Right lobe of liver (tissue), 6 donors: ENCODE measurements at regions not wholly inside any gene's neighbourhood (a gene's known extent, or its start where the extent isn't known, plus 50 kb on each side); places are given as distances from the start of the nearest gene placed in this dataset.
A peak's percentile ranks its signal among the peaks of the same experiment; 100 is the strongest.

Experiments
- ATAC-seq, 4 donors: fragments of 200-7000 bp; cut with Tn5 transposase; one replicate each; pipeline ENCODE4 v1.9.1; 2020; ENCODE audit warnings: mild to moderate bottlenecking in 4 of 4, moderate library complexity in 4 of 4
- DNase-seq, 3 donors: peaks; one replicate each; pipeline ENCODE4 v3.0.0-alpha.2; 2020
- H3K27ac ChIP-seq, 3 donors: fragments of 200-600 bp; one replicate each; pipeline ENCODE4 v1.8.0; 2022
- H3K27me3 ChIP-seq, 2 donors: fragments of 200-600 bp; one replicate each; pipeline ENCODE4 v1.8.0; 2022
- H3K36me3 ChIP-seq, 4 donors: fragments of 200-600 bp; sonication (generic) in 1 of 4; one replicate each; pipeline versions ENCODE4 v1.5.1 to v1.8.0; 2017 to 2022; ENCODE audit warnings: control low read depth in 1 of 4
- H3K4me1 ChIP-seq, 4 donors: fragments of 200-600 bp; sonication (generic) in 1 of 4; one replicate each; pipeline versions ENCODE4 v1.5.1 to v1.8.0; 2017 to 2022; ENCODE audit warnings: control low read depth in 1 of 4
- H3K4me3 ChIP-seq, 3 donors: fragments of 200-600 bp; one replicate each; pipeline ENCODE4 v1.8.0; 2022
- H3K9me3 ChIP-seq, 4 donors: fragments of 200-600 bp; sonication (generic) in 1 of 4; one replicate each; pipeline versions ENCODE4 v1.5.1 to v1.8.0; 2017 to 2022; ENCODE audit warnings: control low read depth in 1 of 4
- POLR2A ChIP-seq: fragments of 450-650 bp; IDR thresholded peaks from one replicate; pipeline ENCODE4 v1.6.1; 2017; ENCODE audit warnings: antibody characterized with exemption, mild to moderate bottlenecking
- WGBS: methylation state at CpG from one replicate; pipeline ENCODE4 v1.1.6; 2018; ENCODE audit warnings: low coverage, low lambda C conversion rate; ENCODE audit not compliant: insufficient coverage; ENCODE audit errors: missing lambda C conversion rate; 5-methylcytosine and 5-hydroxymethylcytosine counted together
- intact Hi-C, 2 donors: fragments of 100-400 bp; cut with DNase I; formaldehyde crosslinking; loops; one replicate each; pipeline versions ENCODE4 v1.11.2 to v1.14.1; 2022
- TF ChIP-seq, protein P1 (sequence below), 4 donors: fragments of 200-600 bp in 3 of 4; fragments of 450-650 bp in 1 of 4; IDR thresholded peaks; one replicate each; pipeline versions ENCODE4 v1.5.1 to v1.8.0; 2016 to 2022; ENCODE audit warnings: antibody characterized with exemption in 4 of 4, mild to moderate bottlenecking in 2 of 4
- donor health status: DM: no; HTN: yes; CAD: no.
- donor health status: DM: no; HTN: no; CAD: no.
- donor health status: DM: no; HTN: no; CAD: no.
- donor health status: DM: no; HTN: yes; CAD: no.
- donor health status: DM: no; HTN: yes; CAD: no.

GRCh38 chr16:9545522-9546437 is 454.3 kb downstream of the HAPSTR1 start:
- TF ChIP-seq, protein P1, sequence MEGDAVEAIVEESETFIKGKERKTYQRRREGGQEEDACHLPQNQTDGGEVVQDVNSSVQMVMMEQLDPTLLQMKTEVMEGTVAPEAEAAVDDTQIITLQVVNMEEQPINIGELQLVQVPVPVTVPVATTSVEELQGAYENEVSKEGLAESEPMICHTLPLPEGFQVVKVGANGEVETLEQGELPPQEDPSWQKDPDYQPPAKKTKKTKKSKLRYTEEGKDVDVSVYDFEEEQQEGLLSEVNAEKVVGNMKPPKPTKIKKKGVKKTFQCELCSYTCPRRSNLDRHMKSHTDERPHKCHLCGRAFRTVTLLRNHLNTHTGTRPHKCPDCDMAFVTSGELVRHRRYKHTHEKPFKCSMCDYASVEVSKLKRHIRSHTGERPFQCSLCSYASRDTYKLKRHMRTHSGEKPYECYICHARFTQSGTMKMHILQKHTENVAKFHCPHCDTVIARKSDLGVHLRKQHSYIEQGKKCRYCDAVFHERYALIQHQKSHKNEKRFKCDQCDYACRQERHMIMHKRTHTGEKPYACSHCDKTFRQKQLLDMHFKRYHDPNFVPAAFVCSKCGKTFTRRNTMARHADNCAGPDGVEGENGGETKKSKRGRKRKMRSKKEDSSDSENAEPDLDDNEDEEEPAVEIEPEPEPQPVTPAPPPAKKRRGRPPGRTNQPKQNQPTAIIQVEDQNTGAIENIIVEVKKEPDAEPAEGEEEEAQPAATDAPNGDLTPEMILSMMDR (IDR thresholded peaks at IDR 0.05) = no peak
- peak; percentile 16 for TF ChIP-seq POLR2A
- 23% methylated on average over 7 of the region's 7 CpGs for WGBS
- peak; percentile 55 to 69 (median 61) for ATAC-seq

GRCh38 chr16:9546438-9546786 is 455.0 kb downstream of the HAPSTR1 start:
- TF ChIP-seq, protein P1 (IDR thresholded peaks at IDR 0.05) = no peak
- no peak for TF ChIP-seq POLR2A
- Histone ChIP-seq H3K4me3 (no peak overlapping the region), H3K27me3 (no peaks in the 10 kb centered on the region), H3K36me3 (no peaks in the 10 kb centered on the region), H3K9me3 (no peaks in the 10 kb centered on the region), H3K4me1 (peaks cover 0 to 43% (median 14%) of the 10 kb centered on the region in 4 donors), H3K27ac (peak overlapping the region; percentile 33 to 77 (median 67))
- DNase-seq = no peak
- intact Hi-C loops = no loop called here
- no peak for ATAC-seq
- 67% methylated on average over 2 of the region's 2 CpGs for WGBS

More at GRCh38 chr16:9545522-9546437, 454.3 kb downstream of the HAPSTR1 start:
- Histone ChIP-seq H3K27ac (peak overlapping the region; percentile 67 to 77 (median 77)), H3K4me1 (peaks cover 0 to 49% (median 16%) of the 10 kb centered on the region in 4 donors), H3K36me3 (no peaks in the 10 kb centered on the region), H3K4me3 (peak overlapping the region in 1 of 3 donors; percentile 23), H3K27me3 (no peaks in the 10 kb centered on the region), H3K9me3 (no peaks in the 10 kb centered on the region)
- DNase-seq = peak in 2 of 3 donors; percentile 44 to 50
- intact Hi-C loops = no loop called here

DNA sequence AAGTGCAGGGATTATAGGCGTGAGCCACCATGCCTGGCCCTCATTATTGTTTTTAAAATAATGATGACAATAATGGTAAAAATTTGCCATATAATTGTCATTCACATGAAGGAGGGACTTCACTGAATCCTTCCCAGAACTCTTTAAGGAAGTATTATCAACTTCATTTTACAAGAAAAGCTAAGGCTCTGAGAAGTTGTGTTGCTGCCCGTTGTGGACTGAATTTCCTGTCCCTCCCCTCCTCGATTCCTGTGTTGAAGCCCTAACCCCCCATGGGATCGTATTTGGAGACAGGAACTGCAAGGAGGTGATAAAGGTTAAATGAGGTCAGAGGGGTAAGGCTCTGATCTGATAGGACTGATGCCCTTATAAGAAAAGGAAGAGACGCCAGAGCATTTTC is 458.0 kb downstream of the HAPSTR1 start:
- H3K9me3 ChIP-seq = no peaks in the 10 kb centered on the region
- no peak overlapping the region for H3K4me3 ChIP-seq
- no peaks in the 10 kb centered on the region for H3K27me3 ChIP-seq
- intact Hi-C loops = no loop called here
- 34% methylated on average over 5 of the region's 5 CpGs for WGBS
- DNase-seq (no peak), ATAC-seq (no peak)
- H3K36me3 ChIP-seq = no peaks in the 10 kb centered on the region
- TF ChIP-seq, protein P1 (IDR thresholded peaks at IDR 0.05) = no peak
- no peak for TF ChIP-seq POLR2A
- no peak overlapping the region for H3K27ac ChIP-seq
- H3K4me1 ChIP-seq = peaks cover 0 to 26% (median 10%) of the 10 kb centered on the region in 4 donors

DNA sequence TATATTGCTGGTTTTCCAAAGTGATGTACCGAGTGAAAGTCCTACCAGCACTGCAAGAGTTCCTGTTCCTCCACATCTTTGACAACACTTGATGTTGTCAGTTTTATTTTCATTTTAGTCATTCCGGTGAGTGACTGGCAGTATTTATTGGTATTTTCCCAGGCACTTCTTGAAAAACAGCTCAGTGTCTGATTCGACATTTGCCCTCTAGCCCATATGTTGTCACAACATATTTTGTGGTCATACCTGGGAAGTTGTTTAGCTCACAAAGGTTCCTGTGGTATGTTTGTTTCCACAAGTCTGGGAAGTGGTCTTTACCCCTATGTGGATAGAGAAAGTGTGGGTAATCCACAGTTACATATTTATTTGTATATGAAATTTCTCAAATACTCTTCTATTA is 463.6 kb downstream of the HAPSTR1 start:
- WGBS = 100% methylated on average over 3 of the region's 3 CpGs
- Histone ChIP-seq H3K4me1 (peaks cover 0 to 5% (median 0%) of the 10 kb centered on the region in 4 donors), H3K27ac (no peak overlapping the region), H3K36me3 (no peaks in the 10 kb centered on the region), H3K4me3 (no peak overlapping the region), H3K9me3 (no peaks in the 10 kb centered on the region), H3K27me3 (no peaks in the 10 kb centered on the region)
- DNase-seq = no peak
- TF ChIP-seq, protein P1 (IDR thresholded peaks at IDR 0.05) = no peak
- no peak for TF ChIP-seq POLR2A
- no peak for ATAC-seq
- intact Hi-C loops = loop anchor here in 1 of 2 donors (10.0 kb wide), 1 partner anchor 60 kb away; no protein-coding TSS in a partner anchor
